ENCODE measurements at regions not wholly inside any gene's neighbourhood (a gene's known extent, or its start where the extent isn't known, plus 50 kb on each side); places are given as distances from the start of the nearest gene placed in this dataset.

DNA sequence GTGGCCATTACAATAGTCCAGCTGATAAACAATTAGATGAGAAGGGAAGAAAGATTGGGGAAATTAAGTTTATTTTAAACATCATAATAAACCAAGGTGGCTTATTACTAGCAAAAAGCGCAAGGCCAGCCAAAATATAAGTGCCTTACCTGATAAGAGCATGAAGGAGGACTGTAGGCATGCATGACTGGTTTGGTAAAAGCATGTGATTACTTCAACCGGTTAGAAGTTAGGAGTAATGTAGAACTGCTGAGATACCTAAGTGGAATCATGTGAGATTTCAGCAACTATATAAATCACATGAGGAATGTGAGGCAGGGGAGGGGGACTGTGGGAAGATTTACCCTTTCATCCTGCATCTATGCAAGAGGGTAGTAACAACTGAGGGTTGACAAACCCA lies 59.7 kb upstream of the CCDC196 start:
- DNase-seq, result no peak
- H3K4me3 ChIP-seq (ENCODE audit: low read length), result no peak overlapping the region
- CTCF ChIA-PET, result no interaction called here
- Mint-ChIP-seq H3K9me3 (no peaks in the 10 kb centered on the region), H3K27ac (no peak overlapping the region), H3K4me1 (no peaks in the 10 kb centered on the region), H3K36me3 (no peaks in the 10 kb centered on the region), H3K4me3 (no peak overlapping the region), H3K27me3 (no peaks in the 10 kb centered on the region)
- H3K27me3 ChIP-seq (ENCODE audit: insufficient read depth, low read length, poor library complexity, severe bottlenecking), result no peaks in the 10 kb centered on the region
- no peaks in the 10 kb centered on the region for H3K36me3 ChIP-seq (ENCODE audit: insufficient read depth, low read length)
- no peak overlapping the region for H3K27ac ChIP-seq (ENCODE audit: low read depth, low read length)
- no peaks in the 10 kb centered on the region for H3K9me3 ChIP-seq (ENCODE audit: low read length)
- POLR2A ChIA-PET, result no interaction called here
- H3K4me1 ChIP-seq (ENCODE audit: insufficient read depth, low read length), result no peaks in the 10 kb centered on the region

DNA sequence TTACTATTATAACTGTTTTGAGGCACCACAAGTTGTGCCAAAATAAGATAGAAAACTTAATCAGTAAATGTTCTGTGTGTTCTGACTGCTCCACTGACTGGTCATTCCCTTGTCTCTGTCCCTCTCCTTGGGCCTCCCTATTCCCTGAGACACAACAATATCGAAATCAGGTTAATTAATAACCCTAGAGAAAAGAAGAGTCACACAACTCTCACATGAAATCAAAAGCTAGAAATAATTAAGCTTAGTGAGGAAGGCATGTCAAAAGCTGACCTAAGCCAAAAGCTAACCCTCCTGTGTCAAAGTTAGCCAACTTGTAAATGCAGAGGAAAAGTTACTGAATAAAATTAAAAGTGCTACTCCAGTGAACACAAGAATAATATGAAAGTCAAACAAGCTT lies 53.8 kb upstream of the CCDC196 start:
- ChIA-PET POLR2A (no interaction called here), CTCF (no interaction called here)
- H3K27ac ChIP-seq (ENCODE audit: low read depth, low read length), result no peak overlapping the region
- no peak for DNase-seq
- H3K36me3 ChIP-seq (ENCODE audit: insufficient read depth, low read length), result no peaks in the 10 kb centered on the region
- peaks cover 0 to 6% (median 0%) of the 10 kb centered on the region in 3 donors for H3K36me3 Mint-ChIP-seq
- H3K4me1 ChIP-seq (ENCODE audit: insufficient read depth, low read length), result no peaks in the 10 kb centered on the region
- peaks cover 0 to 8% (median 2%) of the 10 kb centered on the region in 5 donors for H3K9me3 Mint-ChIP-seq
- no peak overlapping the region for H3K4me3 ChIP-seq (ENCODE audit: low read length)
- H3K27me3 Mint-ChIP-seq, result no peaks in the 10 kb centered on the region
- no peaks in the 10 kb centered on the region for H3K27me3 ChIP-seq (ENCODE audit: insufficient read depth, low read length, poor library complexity, severe bottlenecking)
- no peaks in the 10 kb centered on the region for H3K4me1 Mint-ChIP-seq
- H3K9me3 ChIP-seq (ENCODE audit: low read length), result no peaks in the 10 kb centered on the region
- no peak overlapping the region for H3K27ac Mint-ChIP-seq
- no peak overlapping the region for H3K4me3 Mint-ChIP-seq

DNA sequence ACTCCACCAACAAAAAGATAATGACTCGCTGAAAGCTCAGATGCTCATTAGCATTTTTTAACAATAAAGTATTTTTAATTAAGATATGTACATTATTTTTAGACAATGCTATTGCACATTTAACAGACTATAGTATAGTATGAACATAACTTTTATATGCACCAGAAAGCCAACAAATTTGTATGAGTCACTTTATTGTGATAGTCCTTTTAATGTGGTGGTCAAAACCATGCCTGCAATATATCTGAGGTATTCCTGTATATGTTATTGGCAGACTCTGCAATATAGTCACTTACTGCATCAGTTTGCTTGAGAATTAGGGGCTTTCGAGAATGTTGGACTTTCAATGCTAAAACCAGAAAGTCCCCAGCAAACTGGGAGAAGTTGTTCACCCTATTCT lies 51.7 kb upstream of the CCDC196 start:
- POLR2A ChIA-PET, result no interaction called here
- Histone ChIP-seq H3K36me3 (ENCODE audit: insufficient read depth, low read length) (no peaks in the 10 kb centered on the region), H3K27ac (ENCODE audit: low read depth, low read length) (no peak overlapping the region), H3K9me3 (ENCODE audit: low read length) (no peaks in the 10 kb centered on the region), H3K4me3 (ENCODE audit: low read length) (no peak overlapping the region), H3K27me3 (ENCODE audit: insufficient read depth, low read length, poor library complexity, severe bottlenecking) (no peaks in the 10 kb centered on the region), H3K4me1 (ENCODE audit: insufficient read depth, low read length) (no peaks in the 10 kb centered on the region)
- H3K9me3 Mint-ChIP-seq, result peaks cover 5 to 20% (median 13%) of the 10 kb centered on the region in 5 donors
- no peak overlapping the region for H3K4me3 Mint-ChIP-seq
- H3K4me1 Mint-ChIP-seq, result no peaks in the 10 kb centered on the region
- peaks cover 0 to 11% (median 0%) of the 10 kb centered on the region in 3 donors for H3K36me3 Mint-ChIP-seq
- CTCF ChIA-PET, result no interaction called here
- no peaks in the 10 kb centered on the region for H3K27me3 Mint-ChIP-seq
- no peak overlapping the region for H3K27ac Mint-ChIP-seq
- no peak for DNase-seq

DNA sequence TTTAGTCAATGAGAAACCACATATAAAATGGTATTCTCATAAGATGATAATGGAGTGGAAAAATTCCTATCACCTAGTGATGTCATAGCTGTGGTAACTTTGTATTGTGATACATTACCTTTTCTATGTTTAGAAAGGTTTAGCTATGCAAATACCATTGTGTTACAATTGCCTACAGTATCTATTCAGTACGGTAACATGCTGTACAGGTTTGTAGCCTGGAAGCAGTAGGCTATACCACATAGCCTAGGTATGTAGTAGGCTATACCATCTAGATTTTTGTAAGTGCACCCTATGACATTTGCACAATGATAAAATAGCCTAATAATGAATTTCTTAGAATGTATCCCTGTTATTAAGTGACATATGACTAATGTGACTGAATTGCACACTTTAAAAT lies 50.5 kb upstream of the CCDC196 start:
- Histone ChIP-seq H3K27me3 (ENCODE audit: insufficient read depth, low read length, poor library complexity, severe bottlenecking) (no peaks in the 10 kb centered on the region), H3K36me3 (ENCODE audit: insufficient read depth, low read length) (no peaks in the 10 kb centered on the region), H3K4me1 (ENCODE audit: insufficient read depth, low read length) (no peaks in the 10 kb centered on the region), H3K27ac (ENCODE audit: low read depth, low read length) (no peak overlapping the region), H3K4me3 (ENCODE audit: low read length) (no peak overlapping the region), H3K9me3 (ENCODE audit: low read length) (no peaks in the 10 kb centered on the region)
- H3K4me3 Mint-ChIP-seq, result no peak overlapping the region
- H3K27me3 Mint-ChIP-seq, result no peaks in the 10 kb centered on the region
- no peak for DNase-seq
- no peak overlapping the region for H3K27ac Mint-ChIP-seq
- POLR2A ChIA-PET, result no interaction called here
- peaks cover 11 to 32% (median 24%) of the 10 kb centered on the region in 5 donors for H3K9me3 Mint-ChIP-seq
- CTCF ChIA-PET, result no interaction called here
- H3K36me3 Mint-ChIP-seq, result peaks cover 0 to 11% (median 0%) of the 10 kb centered on the region in 3 donors
- no peaks in the 10 kb centered on the region for H3K4me1 Mint-ChIP-seq
